ENCODE measurements at regions not wholly inside any gene's neighbourhood (a gene's known extent, or its start where the extent isn't known, plus 50 kb on each side); places are given as distances from the start of the nearest gene placed in this dataset.
"Not testable (repeated sequence)": the region's sequence is repeated elsewhere in the genome, so short reads cannot be mapped to it uniquely, and the experiment has no call there.

DNA sequence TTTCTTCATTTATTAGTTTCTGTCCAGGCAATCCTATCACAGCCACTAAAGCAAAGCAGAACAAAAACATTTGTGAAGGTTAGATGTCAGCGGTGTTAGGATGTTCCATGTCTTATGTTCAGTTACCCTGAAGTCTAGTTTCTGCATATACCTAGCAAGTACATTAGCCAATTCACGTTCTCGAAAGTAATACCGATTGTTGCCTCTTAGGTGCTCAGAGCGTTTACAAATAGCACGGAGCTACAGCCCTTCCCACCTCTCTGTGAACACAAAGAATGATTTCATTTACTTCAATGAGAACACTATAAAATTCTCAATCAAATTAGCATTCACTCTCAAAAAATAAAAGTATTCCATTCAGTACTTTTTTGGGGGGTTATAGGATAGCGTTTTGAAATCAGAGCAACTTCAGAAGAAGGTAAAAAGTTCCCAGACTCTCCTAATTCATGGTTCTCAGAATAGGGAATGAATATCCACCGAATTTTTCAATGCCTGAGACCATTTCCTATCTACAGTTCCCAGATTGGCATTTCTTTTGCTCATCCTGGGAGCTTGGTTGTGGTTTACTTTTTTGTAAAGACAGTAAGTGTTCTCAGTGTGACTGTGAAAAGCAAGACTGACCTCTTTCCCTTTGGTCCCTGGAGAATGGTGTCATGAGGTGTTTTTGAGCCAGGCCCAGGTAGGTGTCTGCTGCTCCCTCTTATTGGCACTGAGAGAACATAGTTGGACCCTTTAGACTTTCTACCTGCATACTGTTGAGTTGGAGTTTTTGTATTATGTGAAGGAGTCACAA lies 488.0 kb upstream of the RGS6 start:
- no peak for DNase-seq

DNA sequence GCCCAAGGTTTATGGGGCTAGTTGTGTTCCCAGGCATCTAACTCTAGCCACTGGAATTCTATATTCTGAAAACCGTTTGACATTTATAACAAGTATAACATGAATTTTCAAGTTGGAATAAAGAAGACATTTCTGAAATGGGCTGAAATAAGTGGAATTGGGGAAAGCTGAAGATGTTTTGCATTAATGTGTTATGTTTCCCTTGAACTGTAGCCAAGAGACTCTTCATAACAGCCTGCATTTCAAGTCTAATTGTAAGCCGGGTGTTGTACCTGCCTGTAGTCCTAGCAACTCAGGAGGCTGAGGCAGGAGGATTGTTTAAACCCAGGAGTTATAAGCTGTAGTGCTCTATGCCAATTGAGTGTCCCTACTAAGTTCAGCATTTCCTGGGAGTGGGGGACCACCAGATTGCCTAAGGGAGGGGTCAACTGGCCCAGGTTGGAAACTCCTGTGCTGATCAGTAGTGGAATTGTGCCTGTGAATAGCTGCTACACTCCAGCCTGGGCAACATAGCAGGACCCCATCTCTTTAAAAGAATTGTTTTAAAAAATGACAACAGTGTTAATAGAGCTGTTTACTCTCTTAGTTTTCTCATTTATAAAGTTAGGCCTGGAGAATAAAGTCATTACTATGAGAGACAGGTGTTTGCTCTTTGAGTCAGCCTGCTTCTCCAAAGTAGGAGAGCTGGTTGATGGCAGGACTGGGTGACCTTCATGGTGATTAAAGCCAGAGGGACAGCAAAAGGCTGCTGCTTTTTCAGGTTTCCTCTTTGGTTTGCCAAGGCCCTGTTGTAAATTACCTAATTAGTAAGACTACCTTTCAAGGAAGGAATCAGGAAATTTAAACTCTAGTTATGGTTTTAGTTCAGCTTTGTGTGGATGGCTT lies 483.6 kb upstream of the RGS6 start:
- peak; percentile 0 for DNase-seq

DNA sequence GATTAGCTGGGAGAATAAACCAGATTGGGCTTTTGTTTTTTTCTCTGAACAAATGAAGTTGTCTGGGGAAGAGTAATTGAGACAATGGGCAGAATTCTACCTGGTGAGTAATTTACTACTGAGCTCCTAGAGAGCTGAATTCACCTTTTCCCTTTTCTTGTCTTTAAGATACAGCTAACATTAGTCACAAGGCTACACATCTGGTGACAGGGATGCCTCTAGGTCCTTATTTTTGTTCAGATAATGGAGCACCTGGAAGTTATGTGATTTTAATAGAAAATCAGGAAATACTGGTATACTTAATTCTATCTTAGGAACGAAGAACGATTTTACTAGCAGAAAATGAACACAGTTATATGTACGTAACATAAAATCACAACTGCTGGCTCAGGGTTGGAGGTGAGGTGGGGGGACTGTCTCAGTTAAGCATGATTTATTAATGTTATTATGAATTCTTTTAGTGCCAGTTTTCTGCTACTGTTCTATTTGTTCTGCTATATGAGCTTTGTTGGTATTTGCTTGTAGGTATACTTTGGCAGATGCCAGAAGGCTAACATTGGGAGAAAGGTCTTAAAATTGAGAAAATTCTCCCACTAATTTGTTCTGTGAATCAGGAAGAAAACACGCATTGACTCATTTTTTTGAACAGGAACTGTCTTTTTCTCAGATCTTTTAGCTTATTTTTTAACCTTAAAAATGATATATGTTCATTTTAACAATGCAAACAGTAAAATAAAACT lies 482.7 kb upstream of the RGS6 start:
- DNase-seq = no peak

DNA sequence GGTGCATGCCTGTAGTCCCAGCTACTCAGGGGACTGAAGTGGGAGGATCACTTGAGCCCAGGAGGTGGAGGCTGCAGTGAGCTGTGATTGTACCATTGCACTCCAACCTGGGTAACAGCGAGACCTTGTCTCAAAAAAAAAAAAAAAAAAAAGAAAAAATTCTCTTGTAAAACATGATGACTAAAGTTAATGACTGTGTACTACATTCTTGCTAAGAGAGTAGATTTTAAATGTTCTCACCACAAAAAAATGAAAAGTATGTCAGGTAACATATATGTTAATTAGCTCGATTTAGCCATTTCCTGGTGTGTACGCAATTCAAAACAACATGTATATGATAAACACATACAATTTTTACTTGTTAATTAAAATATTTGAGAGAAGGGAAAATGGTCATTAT lies 480.7 kb upstream of the RGS6 start:
- no peak for DNase-seq

DNA sequence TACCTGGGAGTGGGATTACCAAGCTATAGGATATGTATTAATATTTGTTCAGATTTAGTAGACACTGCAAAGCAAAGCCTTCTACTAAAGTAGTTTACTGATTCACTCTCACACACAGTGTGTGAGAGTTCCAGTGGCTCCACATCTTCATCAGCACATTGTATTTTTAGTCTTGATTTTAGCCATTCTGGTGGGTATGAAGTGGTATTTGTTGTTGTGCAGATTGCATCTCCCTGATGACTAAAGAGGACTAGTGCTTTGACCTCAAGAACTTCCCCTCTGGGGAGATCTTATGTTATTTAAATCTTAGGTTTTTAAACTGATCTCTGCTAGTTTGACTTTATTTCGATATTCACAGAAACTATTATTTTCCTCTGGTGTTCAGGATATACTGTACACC lies 479.7 kb upstream of the RGS6 start:
- no peak for DNase-seq

DNA sequence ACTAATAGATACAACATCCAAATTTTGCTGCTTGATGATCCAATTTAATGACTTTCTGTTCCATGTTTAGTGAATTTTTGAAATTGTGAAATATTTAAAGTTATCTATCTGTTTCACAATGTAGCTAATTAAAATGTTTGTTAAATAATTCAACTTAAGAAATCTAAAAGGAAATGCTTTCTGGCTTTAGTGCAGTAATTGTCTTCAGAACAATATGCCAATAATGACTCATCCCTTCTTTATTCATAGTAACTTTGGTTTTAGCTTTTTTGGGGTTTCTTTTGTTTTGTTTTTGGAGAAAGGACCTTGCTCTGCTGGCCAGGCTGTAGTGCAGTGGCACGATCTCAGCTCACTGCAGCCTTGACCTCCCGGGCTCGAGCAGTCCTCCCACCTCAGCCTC lies 479.2 kb upstream of the RGS6 start:
- DNase-seq = no peak

DNA sequence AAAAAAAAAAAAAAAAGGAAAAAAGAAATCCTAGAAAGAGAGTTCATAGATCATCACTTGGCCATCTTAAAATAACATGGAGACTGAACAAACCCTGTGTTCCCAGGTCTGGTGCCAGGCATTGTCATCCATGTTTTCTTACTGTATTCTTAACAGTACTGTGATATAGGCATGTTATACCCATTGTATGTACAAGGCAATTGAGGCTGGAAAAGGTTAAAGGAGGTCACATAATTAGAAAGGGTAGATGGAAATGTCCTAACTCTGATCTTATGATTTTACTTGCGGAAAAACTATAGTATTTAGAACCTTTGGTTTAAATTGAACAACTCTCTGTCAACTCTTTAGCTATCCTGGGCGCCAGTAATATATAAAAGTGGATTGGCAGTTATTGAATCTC lies 478.2 kb upstream of the RGS6 start:
- no peak for DNase-seq

DNA sequence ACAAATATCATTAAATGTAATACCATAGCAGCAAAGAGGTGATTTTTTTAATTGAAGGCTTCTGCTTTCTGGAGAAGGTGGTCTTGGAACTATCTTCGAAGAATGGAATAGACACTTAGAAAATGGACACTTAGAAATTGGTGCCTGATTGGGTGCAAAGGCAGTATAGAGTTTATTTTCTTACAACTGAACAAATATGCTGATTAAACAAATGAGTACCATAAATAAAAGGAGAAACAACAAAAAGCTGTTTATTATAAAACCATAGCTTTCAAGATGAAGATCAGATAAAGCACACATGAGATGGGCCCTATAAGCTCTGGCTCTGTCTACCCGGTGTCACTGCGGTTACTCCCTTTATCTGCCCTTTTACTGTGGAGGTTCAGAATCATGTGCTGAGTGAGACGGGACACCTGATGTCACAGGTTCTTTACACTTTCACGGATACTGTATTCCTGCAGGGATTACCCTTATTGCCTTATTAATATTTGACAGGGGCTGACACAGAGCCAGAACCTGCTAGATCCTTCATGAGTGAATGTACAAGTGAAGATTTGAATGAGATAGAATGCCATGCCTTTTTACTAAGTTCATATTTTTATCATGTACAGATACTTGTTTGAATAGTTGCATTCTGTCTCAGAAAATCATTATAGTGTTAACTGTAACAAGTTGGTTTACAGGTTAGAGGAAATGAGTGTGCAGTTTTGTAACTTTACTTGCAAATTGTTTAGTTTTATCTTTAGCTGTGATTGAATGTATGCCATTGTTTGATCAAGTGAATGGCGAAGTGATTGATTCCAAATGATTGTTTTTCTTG lies 477.5 kb upstream of the RGS6 start:
- no peak for DNase-seq

DNA sequence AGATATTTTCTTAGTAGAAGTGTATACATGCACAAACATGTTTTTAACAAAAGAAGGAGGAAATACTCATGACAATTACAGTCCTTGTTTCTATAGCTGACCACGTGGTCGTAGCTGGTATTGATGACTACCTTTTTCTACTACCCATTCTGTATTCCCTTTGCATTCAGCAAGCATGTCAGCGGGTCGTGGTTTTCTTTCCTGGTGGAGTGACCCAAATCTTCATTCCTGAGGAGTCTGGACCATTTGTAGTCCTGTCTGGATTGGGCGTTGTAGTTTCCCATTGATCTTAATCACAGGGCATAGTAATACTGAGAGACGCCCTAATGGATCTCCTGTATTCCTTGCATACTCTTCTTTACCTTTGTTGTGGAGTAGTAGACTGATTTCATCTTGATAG lies 472.1 kb upstream of the RGS6 start:
- no peak for DNase-seq

DNA sequence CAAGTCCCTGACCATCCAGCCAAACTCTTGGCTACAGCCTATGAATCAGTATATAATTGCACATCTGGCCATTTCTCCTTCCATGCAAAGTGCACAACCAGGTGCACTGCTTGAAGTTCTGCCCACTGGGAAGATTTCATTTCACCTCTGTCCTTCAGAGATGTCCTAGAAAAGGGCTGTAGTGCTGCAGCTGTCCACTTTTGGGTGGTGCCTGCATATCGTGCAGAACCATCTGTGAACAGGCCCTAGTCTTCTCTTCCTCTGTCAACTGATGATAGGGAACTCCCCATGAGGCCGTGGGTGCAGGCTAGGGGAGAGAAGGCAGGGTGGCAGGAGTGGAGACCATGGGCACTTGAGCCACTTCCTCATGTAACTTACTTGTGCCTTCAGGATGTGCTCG lies 470.6 kb upstream of the RGS6 start:
- not testable (repeated sequence) for DNase-seq

DNA sequence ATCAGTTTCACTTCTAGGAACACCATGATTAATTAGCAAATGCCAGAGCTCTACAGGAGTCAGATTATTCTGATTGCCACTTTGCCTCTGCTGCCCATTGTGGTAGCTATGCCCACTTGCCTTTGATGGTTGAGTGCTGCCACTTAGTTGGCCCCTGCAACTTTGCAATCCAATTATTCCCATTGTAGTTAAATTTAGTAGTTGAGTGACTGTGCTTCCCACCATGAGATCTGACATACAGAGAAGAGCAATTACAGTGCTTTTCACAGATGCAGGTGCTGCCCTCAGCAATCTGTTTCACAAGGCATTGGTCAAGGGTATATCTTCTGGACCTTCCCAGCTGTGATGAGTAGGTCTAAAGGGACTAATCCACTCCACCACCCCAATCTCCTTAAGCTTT lies 468.4 kb upstream of the RGS6 start:
- no peak for DNase-seq

DNA sequence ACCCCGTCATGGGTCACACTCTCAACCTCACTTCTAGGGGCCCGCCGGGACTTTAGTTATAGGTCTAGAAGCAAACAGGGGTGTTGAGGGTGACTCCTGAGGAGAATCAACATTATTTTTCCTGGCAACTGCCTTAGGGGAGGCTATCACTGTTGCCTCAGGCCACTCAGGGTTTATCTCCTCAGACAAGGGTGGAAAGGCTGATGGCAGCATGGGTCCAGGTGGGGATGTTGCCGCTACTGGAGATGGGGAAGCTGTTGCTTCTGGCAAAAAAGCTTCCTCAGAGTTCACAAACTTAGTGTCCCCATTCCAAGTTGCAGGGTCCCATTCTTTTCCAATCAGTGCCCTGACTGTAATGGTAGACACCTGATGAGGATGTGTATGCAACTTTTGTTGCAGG lies 467.4 kb upstream of the RGS6 start:
- no peak for DNase-seq

DNA sequence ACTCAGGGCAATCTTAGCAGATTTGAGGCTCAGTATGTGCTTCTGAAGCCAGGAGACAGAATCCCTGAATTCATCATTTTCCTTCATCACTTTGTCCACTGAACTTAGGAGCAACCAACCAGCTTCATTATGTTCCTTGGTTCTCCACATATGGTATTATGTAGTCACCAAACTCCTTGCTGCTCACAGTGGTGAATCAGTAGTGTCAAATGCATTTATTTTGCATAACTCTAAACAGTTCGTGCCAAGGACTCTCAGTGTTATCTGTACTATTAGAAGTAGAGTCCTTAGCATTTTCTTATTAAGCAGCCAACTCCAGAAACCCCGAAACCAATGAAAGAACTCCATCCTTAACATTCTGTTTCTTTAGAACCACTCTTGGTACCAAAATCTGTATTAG lies 466.9 kb upstream of the RGS6 start:
- no peak for DNase-seq

DNA sequence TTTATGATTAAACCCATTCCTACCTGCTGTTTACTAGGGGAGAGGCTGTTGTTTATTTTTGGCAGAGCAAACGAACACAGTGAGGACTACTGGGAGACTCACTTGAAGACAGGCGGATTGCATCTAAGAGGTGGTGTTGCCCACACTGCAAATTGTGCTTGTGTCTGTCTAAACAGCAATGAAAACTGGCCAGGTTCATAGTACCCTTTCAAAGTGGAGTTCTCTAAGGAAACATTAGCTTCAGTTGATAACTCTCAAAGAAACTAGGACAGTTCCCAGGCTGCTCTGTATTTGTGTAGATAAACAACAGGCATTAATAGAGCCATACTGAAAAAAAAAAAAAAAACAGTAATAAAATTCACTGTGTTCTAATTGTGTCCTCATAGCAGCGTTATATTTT lies 466.0 kb upstream of the RGS6 start:
- no peak for DNase-seq

DNA sequence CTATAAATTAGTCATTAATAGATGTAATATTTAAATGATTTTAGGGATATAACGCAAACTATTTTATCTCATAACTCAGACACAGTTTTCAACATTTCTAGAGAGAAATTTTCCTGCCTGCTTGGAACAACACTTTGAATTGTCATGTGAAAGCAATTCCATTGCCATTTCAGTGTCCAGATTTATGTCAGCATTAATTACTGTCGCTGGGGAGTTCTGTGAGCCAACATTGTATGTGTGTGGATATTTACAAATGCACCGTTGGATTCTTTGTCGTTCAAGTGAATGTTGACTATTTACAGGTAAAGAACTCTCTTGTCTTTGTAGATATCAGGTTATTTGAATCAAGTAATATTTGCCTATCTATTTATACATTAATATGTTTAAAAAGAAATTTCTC lies 465.3 kb upstream of the RGS6 start:
- no peak for DNase-seq

DNA sequence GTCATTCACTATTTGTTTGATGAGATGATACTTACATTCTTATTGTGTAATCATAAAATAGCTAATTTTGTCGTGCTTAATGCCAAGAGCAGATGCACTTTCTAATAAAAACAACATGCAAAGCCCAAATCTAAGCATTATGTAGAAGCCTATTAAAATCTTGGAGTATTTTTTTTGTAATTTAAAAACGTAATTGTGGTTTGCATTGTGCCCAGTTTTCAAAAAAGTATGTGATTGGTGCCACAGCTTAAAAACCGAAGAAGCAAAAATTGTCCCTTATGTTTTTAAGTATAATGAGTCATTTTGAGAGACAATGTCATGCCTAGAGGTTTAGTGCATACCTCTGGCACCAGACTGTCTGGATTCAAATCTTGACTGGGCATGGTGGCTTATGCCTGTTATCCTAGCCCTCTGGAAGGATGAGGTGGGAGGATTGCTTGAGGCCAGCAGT lies 464.8 kb upstream of the RGS6 start:
- no peak for DNase-seq

DNA sequence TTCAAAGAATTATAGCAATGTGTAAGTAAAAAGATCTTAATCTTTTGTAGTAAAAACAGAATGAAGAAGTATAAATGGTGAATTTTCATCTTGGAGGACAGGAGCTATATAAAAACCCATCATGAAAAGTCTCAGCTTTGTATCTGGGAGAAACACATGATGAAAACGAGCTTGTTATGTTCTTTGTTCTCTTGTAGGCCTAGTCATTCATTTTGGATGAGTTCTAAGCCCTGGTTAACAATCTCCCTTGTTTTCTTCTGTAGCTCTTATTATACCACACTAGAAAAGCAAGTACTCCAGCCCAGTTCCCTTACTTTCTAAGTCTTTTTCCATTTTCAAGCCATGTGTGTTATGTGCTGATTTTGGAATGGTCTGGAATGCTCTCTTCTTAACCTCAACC lies 463.5 kb upstream of the RGS6 start:
- DNase-seq = no peak

DNA sequence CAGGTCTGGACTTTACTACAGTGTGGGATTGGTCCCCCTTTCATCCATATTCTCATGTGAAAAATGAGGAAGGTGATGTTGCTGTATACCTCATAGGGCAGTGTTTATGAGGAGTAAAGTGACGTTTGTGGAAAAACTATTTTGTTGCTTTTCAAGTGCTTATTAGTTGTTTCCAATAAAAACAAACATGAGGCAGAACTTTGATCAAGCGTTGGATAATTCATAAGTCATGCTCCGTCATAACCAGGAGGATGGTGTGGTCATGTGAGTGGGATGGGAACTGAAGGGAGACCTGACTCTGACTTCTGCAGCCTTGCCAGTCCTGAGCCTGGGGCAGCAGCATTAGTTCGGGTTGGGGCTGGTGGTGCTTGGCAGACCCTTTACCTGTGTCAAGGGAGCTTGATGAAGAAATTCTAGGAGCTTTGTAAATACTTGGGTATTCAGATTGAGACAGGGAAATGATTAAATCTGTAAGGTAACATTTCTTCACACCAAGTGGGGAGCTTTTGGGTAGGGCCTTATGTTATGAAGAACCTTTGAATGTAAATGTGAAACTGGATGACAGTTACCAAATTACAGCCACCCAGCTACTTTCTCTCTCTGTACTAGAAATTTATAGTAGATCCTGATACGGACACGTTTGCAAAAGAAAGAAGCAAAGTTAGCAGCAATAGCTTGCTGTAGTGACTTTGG lies 462.4 kb upstream of the RGS6 start:
- no peak for DNase-seq

DNA sequence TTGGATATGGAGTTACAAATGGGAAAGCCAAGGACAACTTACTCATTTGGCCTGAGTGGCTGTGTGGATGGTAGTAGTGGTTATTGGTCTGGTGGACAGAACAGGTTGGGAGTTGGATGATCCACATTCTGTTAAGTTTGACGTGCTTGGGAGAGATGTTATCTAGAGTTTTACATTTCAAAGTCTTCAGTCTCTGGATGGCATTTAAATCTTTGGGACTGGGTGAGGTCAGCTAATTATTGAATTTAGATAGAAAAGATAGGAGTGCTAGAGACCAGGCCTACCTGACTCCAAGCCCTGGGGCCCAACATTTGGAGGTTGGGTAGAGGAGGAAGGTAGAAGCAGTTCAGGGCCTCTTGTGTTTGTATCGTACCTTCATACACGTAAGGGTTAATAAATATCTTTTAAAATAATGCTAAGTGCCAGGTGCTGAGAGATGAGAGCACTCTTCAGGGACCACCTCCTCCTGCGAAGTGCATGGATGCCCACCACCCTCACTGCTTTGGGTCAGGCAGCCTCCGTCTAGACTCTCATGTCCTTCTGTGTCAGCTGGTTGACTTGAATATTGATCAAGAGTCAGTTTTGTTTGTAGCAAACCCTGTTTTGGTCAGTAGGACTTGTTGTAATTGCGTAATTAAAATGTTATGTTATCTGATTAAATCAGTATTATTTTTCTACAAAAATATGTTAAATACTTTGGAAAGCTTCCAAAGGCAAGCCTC lies 460.4 kb upstream of the RGS6 start:
- DNase-seq = no peak

DNA sequence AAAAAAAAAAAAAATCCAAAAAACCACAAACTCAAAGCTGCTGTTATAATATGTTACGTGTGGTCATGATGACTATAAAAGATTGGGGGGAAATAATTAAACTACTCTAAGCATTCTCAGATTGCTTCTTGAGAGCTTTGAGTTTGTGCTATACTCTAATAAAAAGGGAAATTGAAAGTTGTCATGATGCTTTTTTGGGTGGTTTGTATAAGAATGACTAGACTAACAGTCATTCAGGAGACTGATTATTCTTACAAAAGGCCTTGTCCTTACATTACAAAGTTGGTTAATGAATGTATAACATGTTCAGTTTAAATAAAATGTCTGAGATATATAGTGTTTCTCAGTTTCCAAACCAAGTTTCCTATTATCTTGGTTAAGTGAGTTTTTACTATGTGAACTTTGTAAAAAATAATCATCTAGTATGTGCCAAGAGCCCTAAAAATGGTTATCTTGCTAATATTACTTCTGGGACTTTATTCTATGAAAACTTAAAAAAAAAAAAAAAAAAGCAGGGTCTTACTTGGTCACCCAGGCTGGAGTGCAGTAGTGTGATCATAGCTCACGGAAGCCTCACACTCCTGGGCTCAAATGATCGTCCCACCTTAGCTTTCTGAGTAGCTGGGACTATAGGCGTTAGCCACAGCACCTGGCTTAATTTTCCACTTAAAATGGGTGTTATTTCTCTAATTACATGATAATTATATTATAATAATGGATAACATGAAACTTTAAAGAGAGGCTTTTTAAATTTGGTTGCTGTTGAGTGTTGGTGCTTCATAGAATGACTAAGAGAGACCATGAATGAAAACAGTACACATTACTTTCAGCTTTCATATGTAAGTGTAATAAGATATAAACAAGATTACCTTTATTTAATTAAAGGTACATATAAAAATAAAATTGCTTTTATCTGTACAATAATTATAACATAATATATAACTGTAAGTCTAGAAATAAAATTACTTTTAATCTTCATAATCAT lies 459.6 kb upstream of the RGS6 start:
- DNase-seq = no peak
